ENCODE measurements at regions not wholly inside any gene's neighbourhood (a gene's known extent, or its start where the extent isn't known, plus 50 kb on each side); places are given as distances from the start of the nearest gene placed in this dataset.
"Not testable (repeated sequence)": the region's sequence is repeated elsewhere in the genome, so short reads cannot be mapped to it uniquely, and the experiment has no call there.

DNA sequence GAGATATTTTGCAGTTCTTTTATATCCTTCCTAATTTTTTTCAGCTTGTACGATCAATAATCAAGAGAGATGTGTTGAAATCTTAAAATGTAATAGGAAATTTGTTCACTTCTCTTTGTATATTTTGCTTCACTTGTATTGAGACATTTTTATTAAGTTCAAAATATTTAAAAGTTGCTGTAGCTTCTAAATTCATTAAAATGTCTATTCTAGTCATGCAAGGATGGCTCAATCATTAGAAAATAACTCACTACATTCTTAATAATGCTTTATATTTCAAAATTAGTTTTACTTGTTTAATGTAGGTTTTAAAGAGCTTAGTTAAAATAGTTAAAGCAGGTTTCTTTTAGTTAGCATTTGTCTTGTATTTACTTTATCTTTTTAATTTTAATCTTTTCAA is 308.4 kb downstream of the CYRIA start:
- DNase-seq: no peak

DNA sequence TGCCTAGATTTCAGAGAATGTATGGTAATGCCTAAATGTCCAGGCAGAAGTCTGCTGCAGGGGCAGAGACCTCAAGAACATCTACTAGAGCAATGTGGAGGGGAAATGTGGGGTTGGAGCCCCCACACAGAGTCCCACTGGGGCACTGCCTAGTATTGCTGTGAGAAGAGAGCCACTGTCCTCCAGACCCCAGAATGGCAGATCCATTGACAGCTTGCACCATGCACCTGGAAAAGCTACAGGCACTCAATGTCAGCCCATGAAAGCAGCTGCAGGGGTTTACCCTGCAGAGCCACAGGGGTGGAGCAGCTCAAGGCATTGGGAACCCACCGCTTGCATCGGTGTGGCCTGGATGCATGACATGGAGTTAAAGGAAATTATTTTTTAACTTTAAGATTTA is 314.1 kb downstream of the CYRIA start:
- no peak for DNase-seq

DNA sequence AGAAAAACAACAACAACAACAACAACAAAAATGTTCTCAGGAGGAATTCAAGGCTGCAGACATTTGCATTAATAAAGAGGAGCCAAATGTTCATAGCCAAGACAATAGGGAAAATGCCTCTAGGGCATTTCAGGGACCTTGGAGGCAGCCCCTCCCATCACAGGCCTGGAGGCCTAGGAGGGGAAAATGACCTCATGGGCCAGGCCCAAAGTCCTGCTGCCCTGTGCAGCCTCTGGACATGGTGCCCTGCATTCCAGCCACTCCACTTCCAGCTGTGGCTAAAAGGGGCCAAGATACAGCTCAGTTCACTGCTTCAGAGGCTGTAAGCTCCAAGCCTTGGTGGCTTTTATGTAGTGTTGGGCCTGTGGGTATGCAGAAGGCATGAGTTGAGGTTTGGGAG is 314.5 kb downstream of the CYRIA start:
- no peak for DNase-seq

DNA sequence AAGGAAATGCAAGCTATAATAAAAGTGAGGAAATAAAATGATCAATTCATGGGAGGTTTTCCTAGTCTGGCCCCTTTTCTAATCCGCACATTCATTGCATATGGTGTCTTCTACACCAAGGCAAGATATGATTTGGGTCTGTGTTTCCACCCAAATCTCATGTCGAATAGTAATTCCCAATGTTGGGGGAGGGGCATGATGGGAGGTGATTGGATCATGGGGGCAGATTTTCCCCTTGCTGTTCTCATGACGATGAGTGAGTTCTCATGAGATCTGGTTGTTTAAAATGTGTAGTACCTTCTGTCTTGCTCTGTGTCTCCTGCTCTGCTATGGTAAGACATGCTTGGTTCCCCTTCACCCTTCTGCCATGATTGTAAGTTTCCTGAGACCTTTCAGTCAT is 315.4 kb downstream of the CYRIA start:
- DNase-seq: no peak

DNA sequence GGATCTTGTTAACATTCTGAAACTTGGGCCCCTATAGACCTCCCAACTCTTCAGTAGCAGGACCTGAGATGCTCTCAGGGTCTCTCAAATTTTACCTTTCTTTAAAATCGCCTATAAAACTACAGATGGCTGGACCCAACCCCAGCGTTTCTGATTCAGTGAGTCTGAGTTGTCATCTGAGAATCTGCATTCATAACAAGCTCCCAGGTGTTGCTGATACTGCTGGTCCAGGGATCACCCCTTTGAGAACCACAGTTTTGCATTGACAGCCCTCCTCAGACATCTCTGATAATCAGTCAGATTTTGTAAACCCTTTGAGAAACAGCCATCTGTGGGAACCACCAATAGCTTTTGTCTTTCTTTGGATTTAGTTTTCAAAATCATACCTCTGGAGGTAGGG is 315.8 kb downstream of the CYRIA start:
- DNase-seq: no peak

GRCh38 chr2:16348821-16349515 is 316.7 kb downstream of the CYRIA start:
- no peak for DNase-seq

DNA sequence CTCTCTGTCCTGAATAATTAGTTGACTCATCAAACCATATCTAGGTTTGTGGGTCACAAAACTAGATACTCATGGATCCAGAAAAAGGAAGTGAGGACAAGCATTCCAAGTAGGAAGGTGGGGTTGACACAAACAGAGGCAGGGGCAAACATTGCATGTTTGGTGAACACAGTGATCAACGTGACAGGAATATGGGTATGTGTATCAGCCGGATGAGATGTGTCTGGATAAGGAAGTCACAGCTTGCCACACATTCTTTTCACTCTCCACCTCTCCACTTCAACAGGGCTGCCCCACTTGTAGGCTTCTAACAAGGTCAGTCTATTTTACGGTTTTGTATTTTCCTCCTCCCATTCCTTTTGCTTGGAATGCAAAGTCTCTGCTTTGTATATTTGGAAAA is 319.0 kb downstream of the CYRIA start:
- DNase-seq: no peak

DNA sequence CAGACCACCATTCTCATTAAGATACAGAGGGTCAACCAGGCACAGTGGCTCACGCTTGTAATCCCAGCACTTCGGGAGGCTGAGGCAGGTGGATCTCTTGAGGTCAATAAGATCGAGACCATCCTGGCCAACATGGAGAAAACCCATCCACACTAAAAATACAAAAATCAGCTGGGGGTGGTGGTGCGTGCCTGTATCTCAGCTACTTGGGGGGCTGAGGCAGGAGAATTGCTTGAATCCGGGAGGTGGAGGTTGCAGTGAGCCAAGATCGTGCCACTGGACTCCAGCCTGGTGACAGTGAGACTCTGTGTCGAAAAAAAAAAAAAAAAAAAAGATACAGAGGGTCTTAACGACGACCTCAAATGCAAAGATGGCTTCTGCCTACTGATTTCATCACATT is 320.4 kb downstream of the CYRIA start:
- DNase-seq: not testable (repeated sequence)

DNA sequence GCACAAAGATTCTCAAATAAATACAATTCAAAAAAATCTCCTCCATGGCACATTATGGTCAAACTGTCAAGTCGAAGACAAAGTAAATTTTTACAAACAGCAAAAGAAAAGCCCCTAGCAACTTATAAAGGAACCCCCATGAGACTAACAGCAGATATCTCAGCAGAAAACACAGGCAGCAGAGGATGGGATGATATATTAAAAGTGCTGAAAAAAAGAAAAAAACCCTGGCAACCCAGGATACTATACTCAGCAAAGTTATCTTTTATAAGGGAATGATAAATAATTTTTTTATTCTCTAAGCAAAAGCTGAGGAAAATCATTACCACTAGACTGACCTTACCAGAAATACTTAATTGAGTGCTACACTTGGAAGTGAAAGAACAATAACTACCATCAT is 326.4 kb downstream of the CYRIA start:
- DNase-seq: no peak

DNA sequence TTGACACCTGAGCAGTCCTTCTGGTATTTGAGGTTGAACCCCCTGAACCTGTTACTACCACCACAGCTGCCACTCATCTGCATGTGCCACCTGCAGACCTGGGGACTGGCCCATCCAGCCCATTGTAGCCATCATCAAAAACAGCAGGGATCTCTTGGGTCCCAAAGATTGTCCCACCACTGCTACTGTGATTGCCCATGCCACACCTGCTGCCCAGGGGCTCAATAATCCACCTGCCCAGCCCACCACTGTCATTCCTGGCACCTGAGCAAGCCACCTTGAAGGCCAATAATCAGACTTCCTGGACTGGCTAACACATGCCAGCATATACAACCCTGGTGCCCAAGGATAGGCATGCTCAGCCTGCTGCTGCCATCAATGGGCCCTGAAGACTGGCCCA is 327.6 kb downstream of the CYRIA start:
- DNase-seq: no peak

DNA sequence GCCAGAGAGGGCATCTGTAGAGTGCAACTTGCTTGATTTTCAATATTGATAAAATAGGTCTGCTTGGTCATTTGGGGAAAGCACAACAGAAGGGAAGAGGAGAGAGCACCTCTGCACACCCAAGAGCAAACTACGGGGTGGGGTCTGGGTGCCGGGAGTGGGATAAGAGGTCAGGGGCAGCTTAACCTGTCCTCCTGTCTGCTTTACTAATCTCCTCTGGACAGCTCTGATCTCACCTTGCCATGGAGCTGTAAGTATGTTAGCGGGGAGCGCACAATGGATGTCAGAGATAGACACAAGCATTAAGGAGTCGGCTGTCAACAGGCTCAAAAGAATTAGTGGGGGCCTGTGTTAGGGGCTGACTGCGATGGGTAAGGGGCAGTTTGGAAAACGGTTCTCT is 328.7 kb downstream of the CYRIA start:
- no peak for DNase-seq

GRCh38 chr2:16336491-16336890 is 329.1 kb downstream of the CYRIA start:
- DNase-seq: no peak

- DNase-seq: no peak
These were observed 329.7 kb downstream of the CYRIA start for GRCh38 chr2:16335947-16336346.

DNA sequence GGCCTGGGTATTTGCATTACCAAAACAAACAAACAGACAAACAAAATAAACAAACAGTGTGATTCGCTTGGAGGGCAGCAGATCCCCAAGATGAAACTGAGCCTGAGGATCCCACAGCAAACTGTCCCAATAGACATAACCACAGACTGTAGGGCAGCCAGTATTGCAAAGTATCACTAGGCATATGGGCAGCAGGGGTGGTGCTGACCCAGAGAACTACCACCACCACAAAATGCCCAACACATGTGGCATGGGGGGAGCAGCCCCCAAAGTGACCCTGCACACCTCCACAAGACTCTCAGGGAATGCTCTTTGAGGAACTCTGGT is 330.1 kb downstream of the CYRIA start:
- no peak for DNase-seq

GRCh38 chr2:16334886-16335603 is 330.6 kb downstream of the CYRIA start:
- DNase-seq: no peak

DNA sequence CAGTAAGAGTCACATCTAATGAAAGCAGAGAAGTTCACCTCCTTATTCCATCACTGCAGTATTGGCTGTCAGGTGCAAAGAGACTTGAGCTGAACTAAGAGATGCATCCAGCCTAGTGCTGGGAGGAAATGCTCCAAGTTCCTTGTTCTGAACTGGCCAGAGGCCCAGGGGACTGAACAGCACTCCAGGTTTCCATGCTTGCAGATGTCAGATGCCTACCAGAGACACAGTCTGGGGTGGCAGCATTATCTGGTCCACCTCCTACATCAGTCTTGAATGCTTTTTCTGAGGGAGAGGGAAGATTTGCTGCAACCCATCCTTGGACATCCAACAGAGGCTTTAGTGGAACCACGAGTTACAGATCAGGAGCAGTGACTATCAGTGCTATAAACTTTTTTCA is 331.3 kb downstream of the CYRIA start:
- no peak for DNase-seq

DNA sequence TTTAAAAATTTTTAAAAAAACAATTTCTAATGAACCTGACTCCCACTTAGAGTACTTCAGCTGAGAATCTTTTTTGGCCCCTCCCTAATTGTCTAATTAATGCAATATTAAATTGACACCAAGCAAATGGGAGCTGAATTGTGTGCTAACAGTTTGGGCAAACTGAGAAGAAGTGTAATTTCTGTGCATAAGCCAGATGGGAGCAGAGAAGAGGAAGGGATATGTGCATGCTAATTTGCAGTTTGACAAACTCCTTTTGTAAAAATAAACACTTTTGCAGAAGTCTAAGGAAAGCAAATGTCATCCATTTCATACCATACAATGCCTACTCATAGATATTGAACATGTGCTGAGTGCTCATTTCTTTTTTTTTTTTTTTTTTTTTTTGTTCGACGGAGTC is 332.0 kb downstream of the CYRIA start:
- DNase-seq: no peak

- no peak for DNase-seq
These were observed 332.7 kb downstream of the CYRIA start for GRCh38 chr2:16332681-16333557.

DNA sequence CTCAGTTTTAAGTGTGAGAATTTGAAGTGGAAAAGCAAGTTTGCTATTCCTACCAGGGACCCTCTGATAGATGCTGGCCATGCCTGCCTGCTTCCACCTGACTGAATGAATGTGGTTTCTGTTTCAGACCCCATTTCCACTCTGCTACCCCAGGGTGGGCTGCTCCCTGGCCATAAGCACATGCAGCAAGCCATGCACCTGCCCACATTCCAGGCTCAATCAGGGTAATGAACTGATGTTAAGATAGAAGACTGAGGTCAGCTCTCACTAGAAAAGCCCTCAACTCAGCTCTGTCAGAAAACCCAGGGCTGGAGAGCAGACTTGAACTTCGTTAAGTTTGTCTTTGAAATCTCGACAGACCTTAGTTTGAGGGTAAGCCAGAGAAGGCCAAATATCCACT is 333.9 kb downstream of the CYRIA start:
- no peak for DNase-seq

GRCh38 chr2:16330982-16331381 is 334.7 kb downstream of the CYRIA start:
- DNase-seq: no peak

GRCh38 chr2:16330571-16330970 is 335.1 kb downstream of the CYRIA start:
- no peak for DNase-seq

- DNase-seq: no peak
These were observed 335.6 kb downstream of the CYRIA start for GRCh38 chr2:16330012-16330411.

DNA sequence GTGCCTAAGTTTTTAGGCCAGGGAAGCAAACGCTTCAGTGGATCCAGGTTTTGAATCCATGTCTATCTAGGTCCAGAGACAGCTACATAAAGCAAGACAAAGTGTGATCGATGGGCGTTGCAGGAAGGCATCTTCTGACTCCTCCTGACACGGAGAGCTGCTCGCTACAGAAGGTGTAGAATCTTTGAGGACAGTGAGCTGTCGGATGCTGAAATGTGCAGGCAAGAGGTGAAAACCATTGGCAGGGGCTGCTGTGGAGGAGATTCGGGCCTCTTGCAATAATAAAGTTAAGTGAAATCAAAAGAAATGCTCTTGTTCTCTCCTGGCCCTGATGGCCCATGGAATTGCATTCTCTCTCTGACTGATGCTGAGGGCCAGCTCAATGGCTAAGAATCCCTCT is 336.2 kb downstream of the CYRIA start:
- no peak for DNase-seq

Measured in GOT3 (cell line).